ENCODE measurements at regions not wholly inside any gene's neighbourhood (a gene's known extent, or its start where the extent isn't known, plus 50 kb on each side); places are given as distances from the start of the nearest gene placed in this dataset.

- RAD21 ChIA-PET (ENCODE audit: unreplicated experiment): no interaction called here
- Histone ChIP-seq H3K79me2 (ENCODE audit: control insufficient read depth, insufficient read depth, low read length) (no peaks in the 10 kb centered on the region), H3K4me2 (ENCODE audit: control insufficient read depth, insufficient read depth) (no peak overlapping the region), H3K9me3 (replicated peaks; ENCODE audit: control insufficient read depth, insufficient read depth, low read length) (no peaks in the 10 kb centered on the region), H3K4me1 (ENCODE audit: control insufficient read depth, insufficient read depth, low read length) (no peaks in the 10 kb centered on the region), H3K27ac (ENCODE audit: control insufficient read depth, insufficient read depth) (no peak overlapping the region), H3K4me3 (no peak overlapping the region), H3K36me3 (ENCODE audit: control insufficient read depth in 2 of 2, insufficient read depth in 2 of 2, low read length in 1 of 2) (no peaks in the 10 kb centered on the region), H3K27me3 (replicated peaks in 1 of 2; ENCODE audit: control insufficient read depth in 2 of 2, insufficient read depth in 2 of 2, low read length in 1 of 2) (no peaks in the 10 kb centered on the region; a peak in 2 of 4 replicates), H4K20me1 (ENCODE audit: control insufficient read depth, insufficient read depth) (no peaks in the 10 kb centered on the region), H2AFZ (ENCODE audit: control insufficient read depth, low read depth, low read length) (no peak overlapping the region), H3K9ac (ENCODE audit: control insufficient read depth, insufficient read depth, low read length) (no peak overlapping the region)
- BruUV-seq (replicated peaks): no TSS peak
- intact Hi-C loops (cut with micrococcal nuclease; ENCODE audit: unreplicated experiment): no loop called here
- CTCF ChIA-PET: no interaction called here
- no peak for TF ChIP-seq SMAD1 (IDR thresholded peaks at IDR 0.05; ENCODE audit: low read depth, partially characterized antibody)
- ATAC-seq (no peak), FAIRE-seq (no peak), DNase-seq (ENCODE audit: low read depth, low spot score) (no peak)
- WGBS (ENCODE audit: insufficient coverage, insufficient replicate concordance, low lambda C conversion rate, missing lambda C conversion rate): 26% methylated on average over 4 of the region's 4 CpGs
- POLR2A ChIA-PET: no interaction called here
- SMC1A ChIA-PET (ENCODE audit: uncharacterized antibody, unreplicated experiment): no interaction called here
- in situ Hi-C loops (cut with MboI): no loop called here
Measured at GRCh38 chr19:33872445-33873320, 76.0 kb downstream of the KCTD15 start.

- Histone ChIP-seq H3K9ac (ENCODE audit: control insufficient read depth, insufficient read depth, low read length) (no peak overlapping the region), H3K4me3 (no peak overlapping the region), H3K4me1 (ENCODE audit: control insufficient read depth, insufficient read depth, low read length) (no peaks in the 10 kb centered on the region), H3K27me3 (replicated peaks in 1 of 2; ENCODE audit: control insufficient read depth in 2 of 2, insufficient read depth in 2 of 2, low read length in 1 of 2) (no peaks in the 10 kb centered on the region; a peak in 1 of 4 replicates), H3K27ac (ENCODE audit: control insufficient read depth, insufficient read depth) (no peak overlapping the region), H3K9me3 (replicated peaks; ENCODE audit: control insufficient read depth, insufficient read depth, low read length) (no peaks in the 10 kb centered on the region), H4K20me1 (ENCODE audit: control insufficient read depth, insufficient read depth) (no peaks in the 10 kb centered on the region), H3K4me2 (ENCODE audit: control insufficient read depth, insufficient read depth) (no peak overlapping the region), H2AFZ (ENCODE audit: control insufficient read depth, low read depth, low read length) (no peak overlapping the region), H3K36me3 (ENCODE audit: control insufficient read depth in 2 of 2, insufficient read depth in 2 of 2, low read length in 1 of 2) (no peaks in the 10 kb centered on the region), H3K79me2 (ENCODE audit: control insufficient read depth, insufficient read depth, low read length) (no peaks in the 10 kb centered on the region)
- ChIA-PET CTCF (no interaction called here), POLR2A (no interaction called here), SMC1A (ENCODE audit: uncharacterized antibody, unreplicated experiment) (no interaction called here), RAD21 (ENCODE audit: unreplicated experiment) (no interaction called here)
- DNase-seq (ENCODE audit: low read depth, low spot score) (no peak), FAIRE-seq (no peak), ATAC-seq (no peak)
- 42% methylated on average over 8 of the region's 8 CpGs for WGBS (ENCODE audit: insufficient coverage, insufficient replicate concordance, low lambda C conversion rate, missing lambda C conversion rate)
- intact Hi-C loops (cut with micrococcal nuclease; ENCODE audit: unreplicated experiment) (no loop called here), in situ Hi-C loops (cut with MboI) (no loop called here)
- no TSS peak for BruUV-seq (replicated peaks)
- TF ChIP-seq CREB1 (IDR thresholded peaks at IDR 0.05; ENCODE audit: low read depth) (no peak), BACH1 (IDR thresholded peaks at IDR 0.05; ENCODE audit: borderline replicate concordance) (no peak), SRF (IDR thresholded peaks at IDR 0.05; ENCODE audit: low read depth in 2 of 2, low read length in 2 of 2) (no peak), NKRF (conservative IDR thresholded peaks at IDR 0.05) (no peak), CREM (IDR thresholded peaks at IDR 0.05; ENCODE audit: low read depth) (no peak), BCL3 (IDR thresholded peaks at IDR 0.05; ENCODE audit: borderline replicate concordance, insufficient read depth, low read depth, low read length, poor library complexity, severe bottlenecking) (no peak), ATF3 (IDR thresholded peaks at IDR 0.05; ENCODE audit: borderline replicate concordance, extremely low read depth, low read depth, low read length) (no peak), RUNX3 (IDR thresholded peaks at IDR 0.05; ENCODE audit: low read length) (no peak), ZBED1 (IDR thresholded peaks at IDR 0.05; ENCODE audit: borderline replicate concordance) (no peak), YY1 (IDR thresholded peaks at IDR 0.05; ENCODE audit: low read depth, low read length) (no peak), ETV6 (conservative IDR thresholded peaks at IDR 0.05 in 1 of 2, IDR thresholded peaks at IDR 0.05 in 1 of 2; ENCODE audit: borderline replicate concordance in 1 of 2, low read depth in 1 of 2) (no peak), GATAD2B (conservative IDR thresholded peaks at IDR 0.05; ENCODE audit: low read depth) (no peak), LARP7 (IDR thresholded peaks at IDR 0.05) (no peak)
Measured at GRCh38 chr19:33875071-33875470, 78.4 kb downstream of the KCTD15 start.

Data from GM12878 (cell line).